GM21423 (cell line): ENCODE measurements at regions not wholly inside any gene's neighbourhood (a gene's known extent, or its start where the extent isn't known, plus 50 kb on each side); places are given as distances from the start of the nearest gene placed in this dataset.
A peak's percentile ranks its signal among the peaks of the same experiment; 100 is the strongest.
"Not testable (repeated sequence)": the region's sequence is repeated elsewhere in the genome, so short reads cannot be mapped to it uniquely, and the experiment has no call there.

Experiments
- ATAC-seq: cut with Tn5 transposase; IDR thresholded peaks from one replicate; pipeline ENCODE4 v1.9.1; 2021; ENCODE audit warnings: mild to moderate bottlenecking, moderate library complexity; ENCODE audit not compliant: unreplicated experiment

DNA sequence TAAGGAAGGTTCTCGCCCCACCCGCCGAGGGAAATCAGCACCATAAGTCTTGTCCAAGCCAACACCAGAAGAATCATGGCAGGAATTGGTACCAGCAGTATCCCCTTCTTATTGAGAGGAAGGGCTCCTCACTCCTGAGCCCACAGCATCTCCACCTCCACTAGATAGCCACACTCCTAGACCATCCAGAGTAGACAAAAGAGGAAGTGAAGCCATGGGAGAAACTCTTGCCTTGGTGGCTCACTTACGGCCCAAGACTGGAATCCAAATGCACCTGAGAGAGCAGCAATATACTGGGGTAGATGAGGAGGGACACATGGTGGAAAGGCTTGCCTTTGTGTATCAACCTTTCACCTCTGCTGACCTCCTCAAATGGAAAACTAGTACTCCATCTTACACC, 255.3 kb upstream of the PRKX start:
- no peak for ATAC-seq

DNA sequence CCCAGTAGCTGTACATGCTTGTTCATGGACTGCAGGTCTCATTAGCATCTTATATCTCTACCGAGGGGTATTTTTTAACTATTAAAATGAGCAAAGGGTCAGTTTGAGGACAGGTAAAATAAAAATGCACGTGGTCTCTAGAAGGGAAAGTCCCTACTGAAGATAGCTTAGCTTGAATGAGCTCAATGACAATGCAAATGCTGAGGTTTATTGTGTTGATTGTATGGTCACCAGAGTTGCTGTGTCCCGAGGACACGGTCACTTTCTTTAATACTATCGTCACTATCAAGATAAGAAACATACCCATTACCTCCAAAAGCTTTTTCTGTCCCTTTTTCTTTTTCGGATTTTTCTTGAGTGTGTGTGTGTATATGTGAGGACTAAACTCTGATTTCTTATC, 250.5 kb upstream of the PRKX start:
- peak; percentile 75 for ATAC-seq

DNA sequence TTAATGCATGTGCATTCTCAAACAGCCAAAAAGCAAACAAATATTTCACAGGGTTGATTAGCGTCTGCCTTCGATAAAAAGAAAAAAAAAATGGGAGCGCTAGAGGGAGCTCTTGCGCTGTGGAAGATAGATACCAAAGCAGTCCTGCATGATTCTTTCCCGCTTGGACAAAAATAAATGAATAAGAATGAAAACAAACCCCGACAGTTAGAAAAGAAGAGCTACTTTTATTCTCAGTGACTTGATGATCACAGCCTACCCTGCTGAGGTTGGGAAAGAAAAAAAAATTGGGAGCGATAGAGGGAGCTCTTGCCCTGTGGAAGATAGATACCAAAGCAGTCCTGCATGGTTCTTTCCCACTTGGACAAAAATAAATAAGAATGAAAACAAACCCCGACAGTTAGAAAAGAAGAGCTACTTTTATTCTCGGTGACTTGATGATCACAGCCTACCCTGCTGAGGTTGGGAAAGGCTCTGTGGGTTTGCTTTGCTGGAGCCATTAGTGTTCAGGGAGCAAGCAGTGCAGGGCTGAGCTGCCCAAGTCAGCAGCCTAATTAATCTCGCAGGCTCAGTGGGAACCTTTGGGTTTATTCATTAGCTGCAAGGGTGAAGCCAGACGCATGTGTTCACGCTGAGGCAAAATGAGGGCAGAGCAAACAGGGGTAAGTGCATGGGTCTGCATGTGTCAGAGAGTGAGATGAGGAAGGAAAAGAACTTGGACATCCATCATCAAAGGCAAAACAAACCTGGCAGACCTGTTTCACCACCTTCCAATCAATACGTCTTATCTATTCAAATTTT, 249.3 kb upstream of the PRKX start:
- ATAC-seq, result no peak

DNA sequence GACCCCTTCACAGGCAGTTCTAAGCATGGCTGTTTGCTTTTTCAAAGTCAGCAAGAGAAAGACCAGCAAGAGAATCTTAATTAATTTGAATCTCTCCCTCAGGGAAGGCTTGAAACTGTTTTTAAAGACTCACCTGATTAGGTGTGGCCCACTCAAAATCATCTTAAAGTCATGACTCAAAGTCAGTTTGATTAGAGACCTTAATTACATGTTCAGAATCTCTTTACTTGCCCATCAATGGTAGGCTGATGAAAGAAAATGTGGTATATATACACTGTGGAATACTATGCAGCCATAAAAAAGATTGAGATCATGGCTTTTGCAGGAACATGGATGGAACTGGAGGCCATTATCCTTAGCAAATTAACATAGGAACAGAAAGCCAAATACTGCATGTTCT, 247.5 kb upstream of the PRKX start:
- ATAC-seq, result no peak

DNA sequence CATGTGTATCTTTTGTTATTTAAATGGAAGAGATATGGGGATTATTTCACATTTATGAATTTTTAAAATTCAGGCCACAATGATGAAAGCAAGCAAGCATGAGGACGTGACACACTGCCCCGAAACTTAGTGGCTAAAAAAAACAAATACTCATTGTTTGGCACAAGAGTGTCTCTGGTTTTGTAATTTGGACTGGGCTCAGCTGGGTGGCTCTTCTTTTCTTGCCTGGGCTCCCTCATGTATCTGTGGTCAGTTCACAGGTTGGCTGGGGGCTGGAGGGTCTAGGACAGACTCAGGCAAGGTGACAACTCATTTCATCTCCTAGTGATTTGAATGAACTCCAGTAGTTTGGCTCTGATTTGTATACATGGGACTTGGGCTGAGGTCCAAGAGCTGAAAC, 238.4 kb upstream of the PRKX start:
- no peak for ATAC-seq

DNA sequence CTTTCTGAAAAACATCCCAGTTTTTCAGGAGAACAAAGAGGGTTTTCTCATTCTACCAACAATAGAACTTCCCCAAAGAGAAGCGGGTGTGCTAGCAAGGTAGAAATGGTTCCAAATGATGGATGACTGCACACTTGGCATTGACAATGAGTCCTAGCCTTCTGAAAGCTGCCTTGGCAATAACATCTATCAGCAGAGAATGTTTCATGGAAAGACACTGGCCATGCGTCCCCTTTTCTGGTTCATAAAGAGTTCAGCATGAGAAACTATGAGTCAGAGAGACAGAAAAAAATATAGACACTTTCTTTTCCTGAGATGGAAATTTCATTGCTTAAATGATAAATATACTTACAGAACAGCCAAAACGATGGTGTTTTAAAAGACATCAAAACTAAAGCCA, 236.9 kb upstream of the PRKX start:
- ATAC-seq, result no peak

DNA sequence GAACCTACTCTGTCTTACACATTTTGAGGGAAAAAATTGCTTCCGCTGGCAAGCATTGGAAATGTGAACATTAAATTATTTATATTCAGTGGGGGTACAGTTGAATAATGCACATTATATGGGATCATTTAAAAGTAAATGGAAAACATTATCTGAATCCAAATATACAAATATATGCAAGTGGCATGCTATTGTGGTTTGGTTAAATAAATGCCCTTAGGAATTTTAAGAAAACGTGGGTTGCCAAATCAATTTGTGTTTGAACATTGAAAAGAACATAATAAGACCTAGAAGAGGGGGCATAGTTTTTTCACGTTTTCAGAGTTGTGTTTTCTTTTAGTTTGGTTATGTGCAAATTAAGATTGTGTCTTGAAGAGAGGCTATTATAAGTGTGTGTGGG, 230.5 kb upstream of the PRKX start:
- no peak for ATAC-seq

DNA sequence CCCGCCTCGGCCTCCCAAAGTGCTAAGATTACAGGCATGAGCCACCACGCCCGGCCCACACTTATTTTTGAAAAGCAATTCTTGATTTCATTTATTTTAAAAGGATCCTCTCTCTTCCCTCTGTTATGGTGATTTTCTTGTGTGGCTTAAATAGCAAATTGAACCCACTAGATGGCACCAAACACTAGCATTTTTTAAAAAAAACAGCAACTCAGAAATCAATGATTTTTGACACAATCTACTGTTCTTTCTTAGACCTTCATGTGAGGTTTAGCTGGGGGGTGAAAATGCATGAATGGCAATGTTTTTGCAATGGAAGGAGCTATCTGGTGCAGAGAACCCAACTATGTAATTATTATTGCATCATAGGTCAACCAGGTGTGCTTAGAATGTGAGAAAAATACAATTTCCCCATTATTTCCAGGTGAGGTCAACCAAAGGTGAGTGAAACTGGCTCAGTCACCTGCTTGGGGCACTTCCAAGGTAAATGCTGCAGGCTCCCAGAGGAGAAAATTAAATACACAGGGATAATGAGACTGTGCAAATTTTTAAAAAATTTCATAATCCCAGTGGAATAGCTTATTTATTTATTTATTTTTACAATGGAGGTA, 226.7 kb upstream of the PRKX start:
- no peak for ATAC-seq

DNA sequence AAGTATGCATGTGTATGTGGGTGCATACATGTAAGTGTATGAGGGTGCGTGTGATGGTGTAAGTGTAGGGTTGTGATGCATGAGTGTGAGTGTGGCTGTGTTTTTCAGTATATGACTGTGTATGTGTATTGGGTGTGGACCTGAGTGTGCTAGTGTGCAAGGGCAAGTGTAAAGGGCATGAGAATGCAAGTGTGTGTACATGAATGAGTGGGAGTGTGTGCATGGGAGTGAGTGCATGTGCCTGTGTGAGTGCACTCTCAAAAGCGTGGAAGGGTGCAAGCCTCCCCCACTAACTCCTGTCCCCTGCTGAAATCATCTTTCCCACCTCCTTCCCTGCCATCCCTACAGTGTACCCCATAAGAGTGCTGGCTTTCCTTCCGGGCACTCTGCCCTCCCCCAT, 225.1 kb upstream of the PRKX start:
- ATAC-seq, result no peak

DNA sequence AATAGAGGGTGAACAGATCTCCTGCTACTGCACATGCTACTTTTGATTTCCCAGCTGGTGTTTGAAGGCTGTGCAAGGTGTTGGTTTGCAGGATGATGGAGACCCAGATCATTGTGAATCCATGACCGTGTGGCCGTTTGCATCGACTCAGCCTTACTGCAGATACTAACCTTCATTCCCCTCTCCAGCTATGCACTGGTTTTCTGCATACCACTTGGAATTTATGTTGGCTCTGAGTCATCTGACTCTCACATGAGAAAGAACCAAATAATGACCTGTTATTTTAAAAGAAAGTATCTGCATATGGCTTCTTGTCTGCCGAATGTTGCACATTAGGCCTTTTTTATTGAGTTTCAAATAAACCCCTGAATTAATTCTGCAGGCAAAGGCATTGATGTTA, 221.7 kb upstream of the PRKX start:
- ATAC-seq, result not testable (repeated sequence)

DNA sequence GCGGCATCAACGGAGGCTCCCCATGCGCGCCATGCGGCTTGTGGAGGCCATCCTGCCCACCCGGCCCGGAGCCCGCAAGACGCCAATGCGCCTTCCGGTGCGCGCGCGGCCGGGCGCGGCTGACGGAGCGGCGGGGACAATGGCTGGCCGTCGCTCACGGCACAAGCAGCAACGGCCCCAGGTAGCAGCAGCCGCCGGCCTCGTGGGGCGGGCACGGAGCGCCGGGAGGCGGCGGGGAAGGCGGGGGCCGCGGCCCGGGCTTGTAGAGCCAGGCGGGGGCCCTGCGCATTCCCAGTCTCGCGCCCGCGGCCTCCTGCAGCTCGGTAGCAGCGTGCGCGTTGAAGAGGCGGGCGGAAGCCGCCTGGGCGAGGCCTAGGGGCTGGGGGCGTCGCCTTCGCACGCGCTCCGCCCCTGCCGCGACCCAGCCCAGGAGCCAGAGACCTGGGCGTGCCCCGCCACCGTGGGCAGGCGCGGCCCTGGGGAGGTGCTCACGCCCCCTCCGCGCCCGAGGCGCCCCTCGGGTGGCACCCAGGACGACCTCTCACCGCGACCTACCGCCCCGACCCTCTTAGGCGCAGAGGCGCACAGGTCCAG, 207.1 kb upstream of the PRKX start:
- ATAC-seq, result peak; percentile 97

DNA sequence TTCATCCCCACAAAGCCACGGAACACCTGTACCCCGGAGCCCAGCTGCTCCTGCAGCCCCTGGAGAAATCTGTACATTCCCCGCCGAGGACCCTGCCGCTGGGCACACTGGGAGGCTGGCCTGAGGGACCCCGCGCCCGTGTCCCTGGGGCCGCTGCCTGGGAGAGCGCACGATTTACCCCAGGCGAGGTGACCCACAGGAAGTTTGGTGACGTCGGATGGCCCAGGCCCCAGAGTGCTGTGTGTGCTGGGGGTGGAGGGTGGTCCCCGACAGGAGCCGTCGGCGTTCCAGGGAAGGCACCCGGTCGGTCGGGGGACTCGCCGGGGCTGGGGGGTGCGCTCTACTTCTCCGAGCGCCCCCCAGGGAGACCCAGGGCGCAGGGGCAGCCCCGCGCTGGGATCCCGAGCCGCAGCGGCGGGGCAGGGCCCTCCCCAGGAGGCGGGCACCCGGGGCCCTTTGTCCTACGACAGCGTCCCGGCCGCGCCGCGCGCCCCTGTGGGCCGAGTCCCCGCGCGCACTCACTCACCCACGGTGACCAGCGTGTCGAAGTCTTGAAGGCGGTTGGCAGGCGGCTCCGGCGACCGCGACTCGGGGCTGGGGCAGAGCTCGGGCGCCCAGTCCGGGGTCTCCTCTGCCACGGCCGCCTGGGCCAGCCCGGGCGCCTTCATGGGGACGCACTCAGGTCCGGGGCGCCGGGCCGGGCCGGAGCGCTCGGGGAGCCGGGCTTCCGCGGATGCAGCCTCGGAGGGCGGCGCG, 206.4 kb upstream of the PRKX start:
- ATAC-seq, result peak; percentile 43

DNA sequence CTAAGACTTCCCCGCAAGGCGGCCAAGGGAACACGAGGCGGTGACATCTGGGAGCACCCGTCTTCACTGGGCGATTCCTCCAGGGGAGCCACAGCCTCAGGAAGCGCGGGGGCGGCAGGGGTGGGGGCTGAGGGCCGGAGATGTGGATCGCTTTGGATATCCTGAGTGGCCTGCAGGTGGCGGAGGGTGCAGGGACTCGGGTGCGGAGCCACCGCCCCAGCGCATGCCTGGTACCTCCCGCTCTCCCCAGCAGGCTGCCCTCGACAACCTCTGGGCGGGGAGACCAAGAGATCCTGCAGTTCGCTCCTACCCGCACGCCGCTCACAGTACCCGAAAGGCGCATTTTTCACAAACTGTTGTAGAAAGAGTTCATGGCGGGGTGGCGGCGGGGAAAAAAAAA, 201.4 kb upstream of the PRKX start:
- not testable (repeated sequence) for ATAC-seq

DNA sequence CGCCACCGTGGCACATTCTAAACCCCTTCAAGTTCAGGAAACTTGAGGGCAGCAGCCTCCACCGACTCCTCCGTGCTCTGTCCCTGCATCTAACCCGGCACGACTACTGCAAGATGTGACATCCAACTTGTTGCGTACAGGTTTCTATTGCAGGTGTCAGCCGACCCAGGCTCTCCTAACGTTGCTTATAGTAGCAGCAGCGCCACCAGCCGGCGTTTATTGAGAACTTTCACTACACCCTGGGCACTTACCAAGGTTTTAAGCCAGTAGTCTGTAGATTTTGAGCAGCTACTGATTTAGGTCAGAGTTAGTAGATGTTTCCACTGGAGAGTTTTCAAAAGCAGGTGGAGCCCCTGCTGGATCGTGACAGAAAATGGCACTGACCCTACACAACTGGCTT, 200.6 kb upstream of the PRKX start:
- ATAC-seq, result not testable (repeated sequence)

DNA sequence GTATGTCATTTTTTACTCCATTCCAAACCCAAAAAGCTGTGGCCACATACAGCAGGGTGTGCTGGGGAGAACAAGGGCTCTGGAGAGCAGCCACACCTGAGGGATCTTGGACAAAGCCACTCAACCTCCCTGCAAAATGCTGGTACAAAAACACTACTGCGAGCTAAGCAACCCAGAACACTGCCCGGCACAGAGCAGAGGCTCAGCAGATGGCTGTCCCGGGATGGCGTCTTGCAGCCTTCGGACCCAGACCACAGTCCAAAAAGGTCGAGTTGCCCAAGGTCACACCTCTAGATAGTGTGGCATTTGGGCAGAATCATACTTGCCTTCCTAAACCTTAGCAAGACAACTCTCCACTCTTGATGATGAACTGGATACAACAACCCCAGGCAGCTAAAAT, 197.6 kb upstream of the PRKX start:
- ATAC-seq, result not testable (repeated sequence)

DNA sequence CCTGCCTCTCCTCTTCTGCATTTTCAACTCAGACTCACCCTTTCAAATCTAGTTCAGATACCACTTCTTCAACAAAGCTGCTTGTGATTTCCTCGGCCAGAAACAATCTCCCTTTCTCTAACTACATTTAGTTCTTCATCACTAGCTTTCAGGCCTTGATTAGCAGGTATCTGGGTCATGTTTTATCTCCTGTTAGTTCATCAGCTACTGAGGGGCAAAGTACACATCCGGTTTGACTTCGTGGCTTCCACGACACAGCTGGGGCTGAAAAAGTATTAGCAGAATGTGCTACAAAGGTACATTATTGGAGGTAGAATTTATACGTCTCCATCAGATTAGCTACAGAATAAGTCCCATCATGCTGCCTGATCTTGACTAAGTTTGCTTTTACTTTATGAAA, 197.2 kb upstream of the PRKX start:
- not testable (repeated sequence) for ATAC-seq

DNA sequence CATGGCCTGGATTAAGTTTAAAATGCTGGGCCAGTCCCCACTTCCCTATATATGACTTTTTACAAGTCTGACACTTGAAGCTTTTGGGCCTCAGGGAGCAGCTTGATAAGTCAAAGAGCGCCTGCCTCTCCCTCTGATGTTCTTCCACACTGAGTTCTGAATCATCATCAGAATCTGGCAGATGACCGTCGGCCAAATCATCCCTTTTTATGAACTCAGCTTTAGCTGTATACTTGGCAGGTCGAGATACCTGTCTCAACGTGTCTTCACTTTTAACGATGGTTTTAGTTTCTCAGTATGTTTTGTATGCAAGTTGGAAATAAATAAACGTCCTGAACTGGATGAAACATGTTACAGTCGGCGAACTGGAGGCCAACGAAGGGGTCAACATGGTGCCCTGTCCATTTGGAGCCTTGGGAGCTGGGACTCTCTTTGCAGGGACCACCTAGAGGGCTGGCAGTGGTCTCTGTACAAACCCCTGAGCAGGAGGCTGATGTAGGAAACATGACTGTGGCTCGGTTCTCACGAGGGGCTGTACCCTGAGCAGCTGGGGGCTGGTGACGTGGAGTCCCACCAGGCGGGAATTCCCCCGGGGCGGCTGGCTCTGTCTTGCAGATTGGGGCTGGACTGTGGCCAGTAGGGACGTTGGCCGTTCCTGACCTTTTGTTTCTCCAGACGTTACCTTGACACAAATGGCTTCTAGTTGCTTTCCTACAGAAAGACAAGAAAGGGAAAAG, 192.2 kb upstream of the PRKX start:
- ATAC-seq, result not testable (repeated sequence)

DNA sequence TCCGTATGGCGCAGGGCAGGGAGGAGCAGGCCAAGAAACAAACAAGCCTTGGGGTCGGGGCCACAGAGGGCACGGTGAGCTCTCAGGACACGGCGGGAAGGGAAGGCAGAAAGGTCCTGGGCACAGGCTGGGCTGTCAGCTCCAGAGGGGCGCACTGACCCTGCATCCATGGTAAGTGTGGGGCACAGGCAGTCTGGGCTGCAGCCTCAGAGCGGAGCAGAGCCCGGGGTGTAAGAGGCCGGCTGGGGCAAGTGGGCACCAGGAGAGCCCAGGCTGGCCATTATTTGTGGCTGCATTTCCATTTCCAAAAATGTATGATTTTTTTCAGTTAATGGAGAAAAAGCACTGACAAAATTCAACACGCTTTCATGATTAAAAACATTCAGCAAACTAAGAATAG, 188.8 kb upstream of the PRKX start:
- not testable (repeated sequence) for ATAC-seq

DNA sequence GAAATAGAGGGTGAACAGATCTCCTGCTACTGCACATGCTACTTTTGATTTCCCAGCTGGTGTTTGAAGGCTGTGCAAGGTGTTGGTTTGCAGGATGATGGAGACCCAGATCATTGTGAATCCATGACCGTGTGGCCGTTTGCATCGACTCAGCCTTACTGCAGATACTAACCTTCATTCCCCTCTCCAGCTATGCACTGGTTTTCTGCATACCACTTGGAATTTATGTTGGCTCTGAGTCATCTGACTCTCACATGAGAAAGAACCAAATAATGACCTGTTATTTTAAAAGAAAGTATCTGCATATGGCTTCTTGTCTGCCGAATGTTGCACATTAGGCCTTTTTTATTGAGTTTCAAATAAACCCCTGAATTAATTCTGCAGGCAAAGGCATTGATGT, 183.3 kb upstream of the PRKX start:
- ATAC-seq, result not testable (repeated sequence)

DNA sequence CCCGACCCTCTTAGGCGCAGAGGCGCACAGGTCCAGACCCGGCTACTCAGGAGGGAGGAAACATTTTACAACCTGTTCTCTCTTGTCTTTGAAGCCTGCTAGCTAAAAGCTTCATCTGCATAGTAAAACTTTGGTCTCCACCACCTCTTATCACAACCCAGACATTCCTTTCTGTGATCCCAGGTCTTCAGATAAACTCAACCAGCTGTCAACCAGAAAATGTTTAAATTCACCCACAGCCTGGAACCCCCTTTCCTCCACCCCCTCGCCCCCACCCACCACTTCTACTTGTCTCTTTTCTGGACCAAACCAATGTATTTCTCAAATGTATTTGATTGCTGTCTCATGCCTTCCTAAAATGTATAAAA, 169.1 kb upstream of the PRKX start:
- ATAC-seq, result not testable (repeated sequence)
